ENCODE measurements at regions not wholly inside any gene's neighbourhood (a gene's known extent, or its start where the extent isn't known, plus 50 kb on each side); places are given as distances from the start of the nearest gene placed in this dataset.

DNA sequence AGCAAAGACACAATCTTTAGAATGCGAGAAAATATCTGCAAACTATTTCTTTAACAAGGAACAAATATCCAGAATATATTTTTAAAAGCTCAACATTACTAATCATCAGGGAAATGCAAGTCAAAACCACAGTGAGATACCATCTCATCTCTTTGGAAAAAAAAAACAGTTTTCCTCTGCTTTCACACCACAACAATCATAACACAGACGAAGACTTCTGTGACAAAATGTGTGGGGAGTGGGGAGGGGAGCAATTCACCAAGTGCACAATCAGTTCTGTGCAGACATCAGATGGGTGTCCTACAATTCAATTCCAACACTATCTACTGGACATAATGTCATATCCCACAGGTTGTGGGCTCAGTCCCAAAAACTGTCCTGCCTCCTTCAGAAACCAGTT lies 293.2 kb upstream of the SLC7A11 start:
- Histone ChIP-seq H3K79me2 (ENCODE audit: control insufficient read depth, insufficient read depth, low read length) (no peaks in the 10 kb centered on the region), H2AFZ (ENCODE audit: control insufficient read depth, low read length) (no peak overlapping the region), H3K27me3 (ENCODE audit: control insufficient read depth, extremely low read depth, insufficient read depth, low read length) (no peaks in the 10 kb centered on the region), H3K9me3 (ENCODE audit: control insufficient read depth, low read depth, low read length) (no peaks in the 10 kb centered on the region), H3K36me3 (ENCODE audit: control insufficient read depth in 2 of 2, extremely low read depth in 1 of 2, insufficient read depth in 2 of 2, low read length in 2 of 2) (no peaks in the 10 kb centered on the region), H3K4me2 (ENCODE audit: control insufficient read depth, extremely low read depth, insufficient read depth, low read depth, low read length) (no peak overlapping the region), H3K4me1 (ENCODE audit: control insufficient read depth, extremely low read depth, insufficient read depth, low read length) (no peaks in the 10 kb centered on the region), H3K4me3 (ENCODE audit: control insufficient read depth in 2 of 3, extremely low read depth in 1 of 3, insufficient read depth in 2 of 3, low read depth in 1 of 3, low read length in 3 of 3) (no peak overlapping the region), H3K9me1 (ENCODE audit: control insufficient read depth, extremely low read depth, insufficient read depth, low read length) (no peaks in the 10 kb centered on the region), H3K27ac (ENCODE audit: control insufficient read depth, insufficient read depth, low read length) (no peak overlapping the region), H3K9ac (ENCODE audit: control insufficient read depth, extremely low read depth, insufficient read depth, low read length) (no peak overlapping the region), H4K20me1 (ENCODE audit: control insufficient read depth, extremely low read depth, insufficient read depth, low read length) (no peaks in the 10 kb centered on the region)
- FAIRE-seq, result peak; percentile 56
- dilution Hi-C loops (cut with MboI; ENCODE audit: extremely low pct_ligation_motif_present, low sequenced_read_pairs), result no loop called here
- no peak for DNase-seq (ENCODE audit: low read depth, low spot score)
- TF ChIP-seq EZH2 (IDR thresholded peaks at IDR 0.05; ENCODE audit: low read length), result no peak

DNA sequence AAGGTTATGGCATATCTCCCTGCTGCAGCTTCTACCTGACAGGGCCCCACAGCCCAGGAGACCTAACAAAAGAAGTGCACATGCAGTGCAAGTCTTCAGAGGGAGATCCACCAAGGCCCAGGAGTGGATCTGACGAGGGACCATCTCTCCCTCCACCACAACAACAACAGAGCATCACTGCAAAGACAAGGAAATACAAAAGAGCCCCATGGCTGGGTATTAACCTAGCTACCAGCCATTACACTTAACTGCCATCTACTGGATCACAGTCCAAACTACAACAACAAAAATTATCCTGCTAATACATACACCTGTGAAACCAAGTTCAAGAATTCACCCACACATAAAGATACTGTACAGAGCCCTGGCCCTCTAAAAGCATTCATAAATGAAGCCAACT lies 280.2 kb upstream of the SLC7A11 start:
- Histone ChIP-seq H3K4me2 (ENCODE audit: control insufficient read depth, extremely low read depth, insufficient read depth, low read depth, low read length) (no peak overlapping the region), H3K4me1 (ENCODE audit: control insufficient read depth, extremely low read depth, insufficient read depth, low read length) (no peaks in the 10 kb centered on the region), H3K9ac (ENCODE audit: control insufficient read depth, extremely low read depth, insufficient read depth, low read length) (no peak overlapping the region), H3K27ac (ENCODE audit: control insufficient read depth, insufficient read depth, low read length) (no peak overlapping the region), H3K27me3 (ENCODE audit: control insufficient read depth, extremely low read depth, insufficient read depth, low read length) (no peaks in the 10 kb centered on the region), H2AFZ (ENCODE audit: control insufficient read depth, low read length) (no peak overlapping the region), H3K79me2 (ENCODE audit: control insufficient read depth, insufficient read depth, low read length) (no peaks in the 10 kb centered on the region), H3K4me3 (ENCODE audit: control insufficient read depth in 2 of 3, extremely low read depth in 1 of 3, insufficient read depth in 2 of 3, low read depth in 1 of 3, low read length in 3 of 3) (no peak overlapping the region), H3K9me1 (ENCODE audit: control insufficient read depth, extremely low read depth, insufficient read depth, low read length) (no peaks in the 10 kb centered on the region), H3K9me3 (ENCODE audit: control insufficient read depth, low read depth, low read length) (no peaks in the 10 kb centered on the region), H3K36me3 (ENCODE audit: control insufficient read depth in 2 of 2, extremely low read depth in 1 of 2, insufficient read depth in 2 of 2, low read length in 2 of 2) (no peaks in the 10 kb centered on the region), H4K20me1 (ENCODE audit: control insufficient read depth, extremely low read depth, insufficient read depth, low read length) (no peaks in the 10 kb centered on the region)
- TF ChIP-seq, protein P1, sequence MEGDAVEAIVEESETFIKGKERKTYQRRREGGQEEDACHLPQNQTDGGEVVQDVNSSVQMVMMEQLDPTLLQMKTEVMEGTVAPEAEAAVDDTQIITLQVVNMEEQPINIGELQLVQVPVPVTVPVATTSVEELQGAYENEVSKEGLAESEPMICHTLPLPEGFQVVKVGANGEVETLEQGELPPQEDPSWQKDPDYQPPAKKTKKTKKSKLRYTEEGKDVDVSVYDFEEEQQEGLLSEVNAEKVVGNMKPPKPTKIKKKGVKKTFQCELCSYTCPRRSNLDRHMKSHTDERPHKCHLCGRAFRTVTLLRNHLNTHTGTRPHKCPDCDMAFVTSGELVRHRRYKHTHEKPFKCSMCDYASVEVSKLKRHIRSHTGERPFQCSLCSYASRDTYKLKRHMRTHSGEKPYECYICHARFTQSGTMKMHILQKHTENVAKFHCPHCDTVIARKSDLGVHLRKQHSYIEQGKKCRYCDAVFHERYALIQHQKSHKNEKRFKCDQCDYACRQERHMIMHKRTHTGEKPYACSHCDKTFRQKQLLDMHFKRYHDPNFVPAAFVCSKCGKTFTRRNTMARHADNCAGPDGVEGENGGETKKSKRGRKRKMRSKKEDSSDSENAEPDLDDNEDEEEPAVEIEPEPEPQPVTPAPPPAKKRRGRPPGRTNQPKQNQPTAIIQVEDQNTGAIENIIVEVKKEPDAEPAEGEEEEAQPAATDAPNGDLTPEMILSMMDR (optimal IDR thresholded peaks at IDR 0.05 in 1 of 3, IDR thresholded peaks at IDR 0.05 in 1 of 3, conservative IDR thresholded peaks at IDR 0.05 in 1 of 3; ENCODE audit: extremely low read depth in 1 of 3, insufficient read depth in 2 of 3, low read length in 3 of 3), result peak; percentile 40 to 71 (median 58)
- no peak for TF ChIP-seq EZH2 (IDR thresholded peaks at IDR 0.05; ENCODE audit: low read length)
- DNase-seq (ENCODE audit: low read depth, low spot score) (no peak), FAIRE-seq (peak; percentile 56)
- dilution Hi-C loops (cut with MboI; ENCODE audit: extremely low pct_ligation_motif_present, low sequenced_read_pairs), result no loop called here

DNA sequence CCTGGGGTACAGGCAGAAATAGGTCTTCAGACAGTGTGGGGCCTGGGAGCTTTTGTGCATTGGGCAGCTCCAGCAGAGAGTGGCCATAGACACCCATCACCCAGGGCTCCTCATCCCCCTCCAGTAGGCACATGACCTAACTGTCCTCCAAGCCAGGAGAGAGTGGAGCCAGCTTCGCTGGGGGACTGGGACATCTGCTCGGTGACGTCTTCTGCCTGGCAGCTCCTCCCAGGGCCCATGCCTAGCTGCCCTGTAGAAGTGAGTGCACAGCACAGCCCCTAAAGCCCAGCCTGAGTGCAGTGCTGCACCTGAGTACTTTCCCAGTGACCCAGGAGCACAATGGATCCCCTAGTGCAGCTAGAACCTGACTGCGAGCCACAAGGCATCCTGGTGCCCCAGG lies 279.7 kb upstream of the SLC7A11 start:
- Histone ChIP-seq H3K27me3 (ENCODE audit: control insufficient read depth, extremely low read depth, insufficient read depth, low read length) (no peaks in the 10 kb centered on the region), H3K4me1 (ENCODE audit: control insufficient read depth, extremely low read depth, insufficient read depth, low read length) (no peaks in the 10 kb centered on the region), H3K27ac (ENCODE audit: control insufficient read depth, insufficient read depth, low read length) (no peak overlapping the region), H3K4me2 (ENCODE audit: control insufficient read depth, extremely low read depth, insufficient read depth, low read depth, low read length) (no peak overlapping the region), H3K36me3 (ENCODE audit: control insufficient read depth in 2 of 2, extremely low read depth in 1 of 2, insufficient read depth in 2 of 2, low read length in 2 of 2) (no peaks in the 10 kb centered on the region), H3K4me3 (ENCODE audit: control insufficient read depth in 2 of 3, extremely low read depth in 1 of 3, insufficient read depth in 2 of 3, low read depth in 1 of 3, low read length in 3 of 3) (no peak overlapping the region), H3K79me2 (ENCODE audit: control insufficient read depth, insufficient read depth, low read length) (no peaks in the 10 kb centered on the region), H2AFZ (ENCODE audit: control insufficient read depth, low read length) (no peak overlapping the region), H3K9ac (ENCODE audit: control insufficient read depth, extremely low read depth, insufficient read depth, low read length) (no peak overlapping the region), H3K9me1 (ENCODE audit: control insufficient read depth, extremely low read depth, insufficient read depth, low read length) (no peaks in the 10 kb centered on the region), H4K20me1 (ENCODE audit: control insufficient read depth, extremely low read depth, insufficient read depth, low read length) (no peaks in the 10 kb centered on the region), H3K9me3 (ENCODE audit: control insufficient read depth, low read depth, low read length) (no peaks in the 10 kb centered on the region)
- TF ChIP-seq, protein P1 (optimal IDR thresholded peaks at IDR 0.05 in 1 of 3, IDR thresholded peaks at IDR 0.05 in 1 of 3, conservative IDR thresholded peaks at IDR 0.05 in 1 of 3; ENCODE audit: extremely low read depth in 1 of 3, insufficient read depth in 2 of 3, low read length in 3 of 3), result no peak
- dilution Hi-C loops (cut with MboI; ENCODE audit: extremely low pct_ligation_motif_present, low sequenced_read_pairs), result no loop called here
- DNase-seq (ENCODE audit: low read depth, low spot score) (no peak), FAIRE-seq (no peak)
